H9 (cell line): ENCODE measurements at regions not wholly inside any gene's neighbourhood (a gene's known extent, or its start where the extent isn't known, plus 50 kb on each side); places are given as distances from the start of the nearest gene placed in this dataset.

ENCODE experiments used
- DNase-seq: peaks from one replicate; pipeline ENCODE4 v3.0.0-alpha.2; 2017
- H2AFZ ChIP-seq: one replicate; pipeline ENCODE4 v1.6.1; 2013; ENCODE audit warnings: mild to moderate bottlenecking, low read length, control low read depth, moderate library complexity
- H2AK5ac ChIP-seq: 2 replicates; pipeline ENCODE4 v1.6.1; 2013; ENCODE audit warnings: low read length, control low read depth, mixed read lengths; ENCODE audit not compliant: insufficient read length
- H2BK120ac ChIP-seq: one replicate; pipeline ENCODE4 v1.6.1; 2013; ENCODE audit warnings: low read depth, mild to moderate bottlenecking, low read length, control low read depth, inconsistent platforms; ENCODE audit not compliant: poor library complexity, severe bottlenecking
- H2BK12ac ChIP-seq: 2 replicates; pipeline ENCODE4 v1.6.1; 2013; ENCODE audit warnings: low read length, control low read depth, mixed read lengths, low read depth; ENCODE audit not compliant: insufficient read length
- H2BK15ac ChIP-seq: 2 replicates; pipeline ENCODE4 v1.6.1; 2013; ENCODE audit warnings: low read depth, low read length, control low read depth
- H2BK20ac ChIP-seq: one replicate; pipeline ENCODE4 v1.6.1; 2013; ENCODE audit warnings: low read depth, mild to moderate bottlenecking, low read length, control low read depth, inconsistent platforms; ENCODE audit not compliant: poor library complexity, severe bottlenecking
- H2BK5ac ChIP-seq: 2 replicates; pipeline ENCODE4 v1.6.1; 2013; ENCODE audit warnings: low read length, control low read depth, mixed read lengths; ENCODE audit not compliant: insufficient read length
- H3K14ac ChIP-seq: 2 replicates; pipeline ENCODE4 v1.6.1; 2013; ENCODE audit warnings: low read length, control low read depth; ENCODE audit not compliant: insufficient read depth
- H3K18ac ChIP-seq: 2 replicates; pipeline ENCODE4 v1.6.1; 2013; ENCODE audit warnings: low read depth, mild to moderate bottlenecking, mixed read lengths, low read length, control low read depth; ENCODE audit not compliant: insufficient read length
- H3K23ac ChIP-seq: 2 replicates; pipeline ENCODE4 v1.6.1; 2013; ENCODE audit warnings: low read length, control low read depth, mixed read lengths, low read depth; ENCODE audit not compliant: insufficient read length
- H3K23me2 ChIP-seq: 2 replicates; pipeline ENCODE4 v1.6.1; 2013; ENCODE audit warnings: low read depth, mild to moderate bottlenecking, mixed read lengths, low read length, control low read depth; ENCODE audit not compliant: insufficient read length, poor library complexity, severe bottlenecking
- H3K27ac ChIP-seq: 2 replicates; pipeline ENCODE4 v1.5.1; 2013; ENCODE audit warnings: low read length, control low read depth, mixed read lengths, low read depth; ENCODE audit not compliant: insufficient read length
- H3K27me3 ChIP-seq: 2 replicates; pipeline ENCODE4 v1.6.1; 2013; ENCODE audit warnings: low read length, control low read depth, inconsistent platforms; ENCODE audit not compliant: insufficient read depth
- H3K4ac ChIP-seq: 2 replicates; pipeline ENCODE4 v1.6.1; 2013; ENCODE audit warnings: low read depth, mild to moderate bottlenecking, control low read depth, inconsistent platforms, low read length, moderate library complexity
- H3K4me1 ChIP-seq: 2 replicates; pipeline ENCODE4 v1.6.1; 2013; ENCODE audit warnings: low read length, control low read depth, inconsistent platforms; ENCODE audit not compliant: insufficient read depth
- H3K4me2 ChIP-seq: 2 replicates; pipeline ENCODE4 v1.6.1; 2013; ENCODE audit warnings: low read length, control low read depth, mixed read lengths; ENCODE audit not compliant: insufficient read length, insufficient read depth
- H3K56ac ChIP-seq: 2 replicates; pipeline ENCODE4 v1.6.1; 2013; ENCODE audit warnings: low read depth, mild to moderate bottlenecking, mixed read lengths, low read length, control low read depth; ENCODE audit not compliant: insufficient read length
- H3K79me1 ChIP-seq: 2 replicates; pipeline ENCODE4 v1.6.1; 2013; ENCODE audit warnings: low read depth, mild to moderate bottlenecking, moderate library complexity, low read length, control low read depth, inconsistent platforms; ENCODE audit not compliant: insufficient read depth, poor library complexity, severe bottlenecking
- H3K79me2 ChIP-seq: 2 replicates; pipeline ENCODE4 v1.6.1; 2013; ENCODE audit warnings: low read length, control low read depth, inconsistent platforms; ENCODE audit not compliant: insufficient read depth
- H3K9ac ChIP-seq: 2 replicates; pipeline ENCODE4 v1.6.1; 2013; ENCODE audit warnings: low read length, control low read depth, mixed read lengths; ENCODE audit not compliant: insufficient read length; ENCODE audit errors: extremely low read depth
- H3K9me3 ChIP-seq: one replicate; pipeline ENCODE4 v1.6.1; 2013; ENCODE audit warnings: low read depth, low read length, inconsistent platforms; ENCODE audit not compliant: control insufficient read depth
- H3T11ph ChIP-seq: one replicate; pipeline ENCODE4 v1.6.1; 2013; ENCODE audit warnings: mild to moderate bottlenecking, low read length, control low read depth, inconsistent platforms
- H4K20me1 ChIP-seq: one replicate; pipeline ENCODE4 v1.6.1; 2013; ENCODE audit not compliant: control insufficient read depth, insufficient read length, insufficient read depth
- H4K5ac ChIP-seq: 2 replicates; pipeline ENCODE4 v1.6.1; 2013; ENCODE audit warnings: low read depth, mild to moderate bottlenecking, mixed read lengths, low read length, control low read depth; ENCODE audit not compliant: insufficient read length
- H4K8ac ChIP-seq: replicated peaks from 2 replicates; pipeline ENCODE4 v1.6.1; 2013; ENCODE audit warnings: low read length, control low read depth, mixed read lengths, low read depth; ENCODE audit not compliant: insufficient read length
- H4K91ac ChIP-seq: 2 replicates; pipeline ENCODE4 v1.6.1; 2013; ENCODE audit warnings: low read depth, mild to moderate bottlenecking, moderate library complexity, mixed read lengths, low read length, control low read depth; ENCODE audit not compliant: insufficient read length
- H3K27ac Mint-ChIP-seq, 3 experiments: 2 replicates in 2 of 3; 3 replicates in 1 of 3; pipeline ENCODE4 v1.8.0; 2020 to 2021; ENCODE audit warnings: mixed read lengths in 3 of 3, mild to moderate bottlenecking in 1 of 3, moderate library complexity in 1 of 3
- H3K27me3 Mint-ChIP-seq: 2 replicates; pipeline ENCODE4 v1.8.0; 2021; ENCODE audit warnings: low read depth, mild to moderate bottlenecking, moderate library complexity, mixed read lengths
- H3K36me3 Mint-ChIP-seq, 3 experiments: 2 replicates in 2 of 3; 3 replicates in 1 of 3; pipeline ENCODE4 v1.8.0; 2020 to 2021; ENCODE audit warnings: low read depth in 3 of 3, mixed read lengths in 3 of 3; ENCODE audit not compliant: insufficient read depth in 1 of 3
- H3K4me1 Mint-ChIP-seq, 2 experiments: 2 replicates each; pipeline ENCODE4 v1.8.0; 2020; ENCODE audit warnings: mixed read lengths in 2 of 2
- H3K4me3 Mint-ChIP-seq, 2 experiments: 2 replicates in 1 of 2; 3 replicates in 1 of 2; pipeline ENCODE4 v1.8.0; 2020 to 2021; ENCODE audit warnings: mild to moderate bottlenecking in 2 of 2, mixed read lengths in 2 of 2, moderate library complexity in 1 of 2
- H3K9me3 Mint-ChIP-seq, 2 experiments: 2 replicates in 1 of 2; 3 replicates in 1 of 2; pipeline ENCODE4 v1.8.0; 2020; ENCODE audit warnings: mild to moderate bottlenecking in 2 of 2, mixed read lengths in 2 of 2, moderate library complexity in 1 of 2
- TF ChIP-seq, protein P1 (sequence below): fragments of 200-600 bp; sonication (generic); conservative IDR thresholded peaks from 3 replicates; pipeline ENCODE4 v1.8.0; 2021; ENCODE audit warnings: antibody characterized with exemption, mild to moderate bottlenecking

DNA sequence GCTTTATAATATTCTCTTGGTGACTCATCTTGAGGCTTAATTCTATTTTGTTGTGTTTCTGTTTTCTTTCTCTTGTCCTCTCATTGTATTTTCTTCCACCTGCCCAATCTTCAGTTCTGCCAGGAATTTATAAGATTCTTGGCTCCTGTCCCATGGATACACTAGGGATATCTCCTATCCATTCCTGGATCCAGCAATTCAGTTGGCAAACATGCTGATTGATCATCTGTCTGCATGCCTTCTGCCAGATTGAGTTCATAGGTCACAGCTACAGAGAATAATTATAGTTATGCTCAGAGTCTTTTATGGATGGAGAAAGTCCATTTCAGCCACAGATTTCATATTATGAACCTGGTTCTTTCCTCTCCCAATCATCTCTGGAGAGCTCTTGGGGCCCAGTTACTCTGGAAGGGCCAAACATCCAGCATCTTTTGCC, 140.4 kb upstream of the MAGI2 start:
- H3K4ac ChIP-seq, result no peak overlapping the region
- no peak overlapping the region for H4K8ac ChIP-seq
- H3K4me2 ChIP-seq, result no peak overlapping the region
- H3K4me3 Mint-ChIP-seq, result no peak overlapping the region
- H2BK5ac ChIP-seq, result no peak overlapping the region
- H3K23me2 ChIP-seq, result no peaks in the 10 kb centered on the region
- H3K4me1 ChIP-seq, result no peaks in the 10 kb centered on the region
- no peak overlapping the region for H2BK12ac ChIP-seq
- no peaks in the 10 kb centered on the region for H3K4me1 Mint-ChIP-seq
- H3K27me3 ChIP-seq, result no peaks in the 10 kb centered on the region
- no peak overlapping the region for H3K18ac ChIP-seq
- no peaks in the 10 kb centered on the region for H3K79me2 ChIP-seq
- H3K14ac ChIP-seq, result no peak overlapping the region
- H3K27ac ChIP-seq, result no peak overlapping the region
- no peak overlapping the region for H4K91ac ChIP-seq
- no peak overlapping the region for H2AK5ac ChIP-seq
- no peaks in the 10 kb centered on the region for H4K20me1 ChIP-seq
- no peaks in the 10 kb centered on the region for H3K9me3 Mint-ChIP-seq
- no peak for DNase-seq
- no peak overlapping the region for H3K23ac ChIP-seq
- H2BK15ac ChIP-seq, result no peak overlapping the region
- no peak overlapping the region for H3T11ph ChIP-seq
- no peaks in the 10 kb centered on the region for H3K36me3 Mint-ChIP-seq
- no peaks in the 10 kb centered on the region for H3K79me1 ChIP-seq
- no peaks in the 10 kb centered on the region; the same call in 1 of the 2 replicates for H3K27me3 Mint-ChIP-seq
- no peak overlapping the region for H2AFZ ChIP-seq
- H3K27ac Mint-ChIP-seq, result no peak overlapping the region
- no peak overlapping the region for H2BK120ac ChIP-seq
- H3K9me3 ChIP-seq, result no peaks in the 10 kb centered on the region
- no peak overlapping the region for H3K56ac ChIP-seq
- H3K9ac ChIP-seq, result no peak overlapping the region
- TF ChIP-seq, protein P1, sequence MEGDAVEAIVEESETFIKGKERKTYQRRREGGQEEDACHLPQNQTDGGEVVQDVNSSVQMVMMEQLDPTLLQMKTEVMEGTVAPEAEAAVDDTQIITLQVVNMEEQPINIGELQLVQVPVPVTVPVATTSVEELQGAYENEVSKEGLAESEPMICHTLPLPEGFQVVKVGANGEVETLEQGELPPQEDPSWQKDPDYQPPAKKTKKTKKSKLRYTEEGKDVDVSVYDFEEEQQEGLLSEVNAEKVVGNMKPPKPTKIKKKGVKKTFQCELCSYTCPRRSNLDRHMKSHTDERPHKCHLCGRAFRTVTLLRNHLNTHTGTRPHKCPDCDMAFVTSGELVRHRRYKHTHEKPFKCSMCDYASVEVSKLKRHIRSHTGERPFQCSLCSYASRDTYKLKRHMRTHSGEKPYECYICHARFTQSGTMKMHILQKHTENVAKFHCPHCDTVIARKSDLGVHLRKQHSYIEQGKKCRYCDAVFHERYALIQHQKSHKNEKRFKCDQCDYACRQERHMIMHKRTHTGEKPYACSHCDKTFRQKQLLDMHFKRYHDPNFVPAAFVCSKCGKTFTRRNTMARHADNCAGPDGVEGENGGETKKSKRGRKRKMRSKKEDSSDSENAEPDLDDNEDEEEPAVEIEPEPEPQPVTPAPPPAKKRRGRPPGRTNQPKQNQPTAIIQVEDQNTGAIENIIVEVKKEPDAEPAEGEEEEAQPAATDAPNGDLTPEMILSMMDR, result no peak
- H4K5ac ChIP-seq, result no peak overlapping the region
- H2BK20ac ChIP-seq, result no peak overlapping the region
